HEK293T (cell line): ENCODE measurements at regions not wholly inside any gene's neighbourhood (a gene's known extent, or its start where the extent isn't known, plus 50 kb on each side); places are given as distances from the start of the nearest gene placed in this dataset.

Source experiments
- FOXM1 ChIP-seq: fragments of 450-650 bp; IDR thresholded peaks from 2 replicates; pipeline ENCODE4 v1.6.1; 2017; ENCODE audit warnings: mild to moderate bottlenecking, borderline replicate concordance
- NFRKB ChIP-seq: fragments of 450-650 bp; IDR thresholded peaks from 2 replicates; pipeline ENCODE4 v1.6.1; 2016; ENCODE audit warnings: mild to moderate bottlenecking, moderate library complexity
- SP1 ChIP-seq: fragments of 450-650 bp; IDR thresholded peaks from 2 replicates; pipeline ENCODE4 v1.6.1; 2017
- TARDBP ChIP-seq: fragments of 450-650 bp; IDR thresholded peaks from 2 replicates; pipeline ENCODE4 v1.6.1; 2016

DNA sequence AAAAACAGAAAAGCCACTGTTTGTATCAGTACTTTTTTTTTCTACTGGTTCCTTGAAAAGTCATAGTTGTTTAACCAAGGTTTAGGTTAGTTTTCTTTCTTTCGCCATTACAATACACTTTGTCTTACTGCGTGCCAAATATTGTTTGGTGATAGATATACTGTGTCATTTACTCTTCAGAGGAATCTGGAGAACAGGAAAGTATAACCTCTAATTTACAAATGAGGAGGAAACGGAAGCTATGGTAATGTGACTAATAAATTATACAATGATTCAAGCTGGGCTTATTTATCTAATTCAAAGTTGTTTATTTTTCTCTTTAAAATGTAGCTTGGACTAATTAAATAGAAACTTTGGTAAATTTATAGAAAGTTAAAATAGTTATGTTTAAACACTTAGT is 96.2 kb upstream of the ROBO2 start:
- TF ChIP-seq NFRKB (no peak), TARDBP (no peak), SP1 (no peak), FOXM1 (no peak)
